ENCODE measurements at regions not wholly inside any gene's neighbourhood (a gene's known extent, or its start where the extent isn't known, plus 50 kb on each side); places are given as distances from the start of the nearest gene placed in this dataset.

DNA sequence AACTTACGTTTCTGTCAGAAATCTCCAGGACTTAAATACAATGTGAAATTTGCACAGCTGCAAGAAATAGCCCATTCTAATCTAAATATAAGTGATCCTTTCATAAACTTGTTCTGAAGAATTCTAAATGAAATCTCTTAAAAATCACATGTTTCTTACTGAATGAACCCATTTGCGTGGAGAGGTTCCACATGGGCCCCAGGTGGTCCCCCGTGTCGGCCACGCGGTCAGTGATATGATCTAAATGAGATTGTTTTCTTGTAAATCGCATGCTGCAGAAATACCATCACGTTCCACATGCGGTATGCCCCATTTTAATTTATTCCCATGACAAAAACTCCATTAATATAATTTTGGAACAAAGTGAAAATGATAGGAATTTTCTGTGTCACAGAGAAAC lies 818.9 kb upstream of the SLC35B3 start:
- H4K5ac ChIP-seq (ENCODE audit: low read depth, low read length), result no peak overlapping the region
- no peak overlapping the region for H3K4me2 ChIP-seq (ENCODE audit: low read depth, low read length)
- no peak overlapping the region for H3K4me3 ChIP-seq (ENCODE audit: insufficient read depth, low read depth, low read length)
- no peak overlapping the region for H3K18ac ChIP-seq (ENCODE audit: low read depth, low read length)
- ChIA-PET CTCF (no interaction called here), POLR2A (ENCODE audit: unreplicated experiment) (no interaction called here)
- H2AK9ac ChIP-seq (replicated peaks; ENCODE audit: low read depth, low read length, poor library complexity), result no peak overlapping the region
- no TSS peak for BruUV-seq (replicated peaks)
- H2BK15ac ChIP-seq (ENCODE audit: low read depth, low read length), result no peak overlapping the region
- H3K4ac ChIP-seq (ENCODE audit: low read depth, low read length), result no peak overlapping the region
- intact Hi-C loops (cut with micrococcal nuclease), result loop anchor here (5.0 to 10.0 kb wide), 4 partner anchors 272 to 1158 kb away; no protein-coding TSS in a partner anchor
- ATAC-seq (ENCODE audit: low read depth) (no peak), DNase-seq (no peak)
- no peaks in the 10 kb centered on the region for H3K27me3 ChIP-seq (ENCODE audit: control insufficient read depth, insufficient read depth, low read length)
- no peak overlapping the region for H2AFZ ChIP-seq (replicated peaks; ENCODE audit: low read length, poor library complexity)
- dilution Hi-C loops (cut with HindIII; ENCODE audit: low sequenced_read_pairs, unreplicated experiment), result no loop called here
- H4K20me1 ChIP-seq (ENCODE audit: insufficient read depth, low read length), result no peaks in the 10 kb centered on the region
- no peaks in the 10 kb centered on the region for H3K79me1 ChIP-seq (ENCODE audit: low read depth in 1 of 2, low read length in 2 of 2)
- H3K23ac ChIP-seq (ENCODE audit: low read depth, low read length), result no peak overlapping the region
- H4K91ac ChIP-seq (ENCODE audit: insufficient read depth, low read depth, low read length), result no peak overlapping the region
- H4K8ac ChIP-seq (ENCODE audit: low read depth in 2 of 2, low read length in 2 of 2), result no peak overlapping the region
- no peak overlapping the region for H3K9ac ChIP-seq (ENCODE audit: low read depth, low read length)
- no peaks in the 10 kb centered on the region; the same call in 1 of the 2 replicates for H3K9me1 ChIP-seq (ENCODE audit: insufficient read depth, low read length)
- WGBS, 2 experiments (ENCODE audit: extremely low coverage in 2 of 2, insufficient read length in 1 of 2), result no CpG with 5 or more reads among the region's 9 CpGs
- no peak overlapping the region for H2BK5ac ChIP-seq (ENCODE audit: low read depth, low read length, poor library complexity, severe bottlenecking)
- H3K36me3 ChIP-seq (ENCODE audit: control insufficient read depth, insufficient read depth, low read length), result no peaks in the 10 kb centered on the region
- H2AK5ac ChIP-seq (ENCODE audit: low read depth, low read length), result no peak overlapping the region
- no peaks in the 10 kb centered on the region for H3K9me3 ChIP-seq (ENCODE audit: control insufficient read depth, insufficient read depth, low read length)
- H2BK120ac ChIP-seq (ENCODE audit: low read depth, low read length), result no peak overlapping the region
- H2BK20ac ChIP-seq (ENCODE audit: low read depth, low read length), result no peak overlapping the region
- no peak overlapping the region for H3K56ac ChIP-seq (ENCODE audit: extremely low read depth, insufficient read depth, low read length)
- TF ChIP-seq ELK1 (IDR thresholded peaks at IDR 0.05; ENCODE audit: borderline replicate concordance, low read depth, low read length), result no peak
- no peak for TF ChIP-seq FOS (IDR thresholded peaks at IDR 0.05; ENCODE audit: low read depth, low read length)
- TF ChIP-seq NFE2L2 (IDR thresholded peaks at IDR 0.05; ENCODE audit: low read depth, low read length), result no peak
- no peak for TF ChIP-seq CHD1 (IDR thresholded peaks at IDR 0.05; ENCODE audit: low read depth, low read length)
- no peak for TF ChIP-seq MAFK (IDR thresholded peaks at IDR 0.05; ENCODE audit: low read depth, low read length)
- TF ChIP-seq RAD21 (IDR thresholded peaks at IDR 0.05; ENCODE audit: low read length), result no peak
- TF ChIP-seq RFX5 (IDR thresholded peaks at IDR 0.05; ENCODE audit: low read depth, low read length), result no peak
- TF ChIP-seq BHLHE40 (IDR thresholded peaks at IDR 0.05; ENCODE audit: low read depth, low read length), result no peak
- H3K27ac ChIP-seq (ENCODE audit: insufficient read depth, low read length), result no peak overlapping the region
- in situ Hi-C loops (cut with MboI; ENCODE audit: low sequenced_read_pairs), result no loop called here
- no peaks in the 10 kb centered on the region for H3K4me1 ChIP-seq (ENCODE audit: control insufficient read depth, insufficient read depth, low read length)
- no peak overlapping the region for H3K14ac ChIP-seq (replicated peaks; ENCODE audit: low read depth, low read length)
